ENCODE measurements at regions not wholly inside any gene's neighbourhood (a gene's known extent, or its start where the extent isn't known, plus 50 kb on each side); places are given as distances from the start of the nearest gene placed in this dataset.
"Not testable (repeated sequence)": the region's sequence is repeated elsewhere in the genome, so short reads cannot be mapped to it uniquely, and the experiment has no call there.

GRCh38 chr5:17748941-17749340 lies 114.7 kb downstream of the TAF11L14 start:
- no peak overlapping the region for H3K4me3 ChIP-seq (ENCODE audit: low read depth, low read length)
- TF ChIP-seq, protein P1, sequence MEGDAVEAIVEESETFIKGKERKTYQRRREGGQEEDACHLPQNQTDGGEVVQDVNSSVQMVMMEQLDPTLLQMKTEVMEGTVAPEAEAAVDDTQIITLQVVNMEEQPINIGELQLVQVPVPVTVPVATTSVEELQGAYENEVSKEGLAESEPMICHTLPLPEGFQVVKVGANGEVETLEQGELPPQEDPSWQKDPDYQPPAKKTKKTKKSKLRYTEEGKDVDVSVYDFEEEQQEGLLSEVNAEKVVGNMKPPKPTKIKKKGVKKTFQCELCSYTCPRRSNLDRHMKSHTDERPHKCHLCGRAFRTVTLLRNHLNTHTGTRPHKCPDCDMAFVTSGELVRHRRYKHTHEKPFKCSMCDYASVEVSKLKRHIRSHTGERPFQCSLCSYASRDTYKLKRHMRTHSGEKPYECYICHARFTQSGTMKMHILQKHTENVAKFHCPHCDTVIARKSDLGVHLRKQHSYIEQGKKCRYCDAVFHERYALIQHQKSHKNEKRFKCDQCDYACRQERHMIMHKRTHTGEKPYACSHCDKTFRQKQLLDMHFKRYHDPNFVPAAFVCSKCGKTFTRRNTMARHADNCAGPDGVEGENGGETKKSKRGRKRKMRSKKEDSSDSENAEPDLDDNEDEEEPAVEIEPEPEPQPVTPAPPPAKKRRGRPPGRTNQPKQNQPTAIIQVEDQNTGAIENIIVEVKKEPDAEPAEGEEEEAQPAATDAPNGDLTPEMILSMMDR (IDR thresholded peaks at IDR 0.05; ENCODE audit: borderline replicate concordance, insufficient read depth, low read depth, low read length), result no peak

DNA sequence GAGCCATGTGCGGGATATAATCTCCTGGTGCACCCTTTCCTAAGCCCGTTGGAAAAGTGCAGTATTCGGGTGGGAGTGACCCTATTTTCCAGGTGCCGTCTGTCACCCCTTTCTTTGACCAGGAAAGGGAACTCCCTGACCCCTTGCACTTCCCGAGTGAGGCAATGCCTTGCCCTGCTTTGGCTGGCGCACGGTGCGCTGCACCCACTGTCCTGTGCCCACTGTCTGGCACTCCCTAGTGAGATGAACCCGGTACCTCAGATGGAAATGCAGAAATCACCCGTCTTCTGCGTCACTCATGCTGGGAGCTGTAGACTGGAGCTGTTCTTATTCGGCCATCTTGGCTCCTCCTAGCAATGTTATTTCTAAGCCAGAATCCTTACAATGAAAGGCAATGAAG lies 121.1 kb downstream of the TAF11L14 start:
- not testable (repeated sequence) for H3K4me3 ChIP-seq (ENCODE audit: low read depth, low read length)

DNA sequence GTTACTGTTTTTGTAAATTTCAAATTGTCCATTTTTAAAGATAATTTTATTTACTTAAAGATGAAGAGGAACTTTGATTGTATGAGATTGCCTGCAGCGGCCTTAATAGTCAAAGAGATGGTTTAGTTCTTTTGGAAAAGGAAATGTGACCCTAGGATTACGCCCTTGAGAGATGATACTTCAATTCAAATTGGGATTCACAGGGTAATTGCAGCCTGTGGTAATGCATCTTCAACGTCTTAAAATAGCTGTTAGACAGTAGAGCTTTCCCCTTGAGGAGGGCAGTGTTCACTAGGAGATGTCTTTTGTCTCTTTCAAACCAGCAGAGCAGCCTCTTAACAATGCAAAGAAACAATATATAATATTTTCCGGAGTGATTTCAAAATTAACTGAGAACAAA lies 127.1 kb downstream of the TAF11L14 start:
- no peak overlapping the region for H3K4me3 ChIP-seq (ENCODE audit: low read depth, low read length)
- TF ChIP-seq, protein P1 (IDR thresholded peaks at IDR 0.05; ENCODE audit: borderline replicate concordance, insufficient read depth, low read depth, low read length), result no peak

GRCh38 chr5:17763301-17763700 lies 129.0 kb downstream of the TAF11L14 start:
- H3K4me3 ChIP-seq (ENCODE audit: low read depth, low read length), result no peak overlapping the region
- TF ChIP-seq, protein P1 (IDR thresholded peaks at IDR 0.05; ENCODE audit: borderline replicate concordance, insufficient read depth, low read depth, low read length), result no peak

GRCh38 chr5:17766031-17766430 lies 131.8 kb downstream of the TAF11L14 start:
- TF ChIP-seq, protein P1 (IDR thresholded peaks at IDR 0.05; ENCODE audit: borderline replicate concordance, insufficient read depth, low read depth, low read length), result no peak
- no peak overlapping the region for H3K4me3 ChIP-seq (ENCODE audit: low read depth, low read length)

- TF ChIP-seq, protein P1 (IDR thresholded peaks at IDR 0.05; ENCODE audit: borderline replicate concordance, insufficient read depth, low read depth, low read length), result no peak
- no peak overlapping the region for H3K4me3 ChIP-seq (ENCODE audit: low read depth, low read length)
Observed at GRCh38 chr5:17769277-17769676, 135.0 kb downstream of the TAF11L14 start.

DNA sequence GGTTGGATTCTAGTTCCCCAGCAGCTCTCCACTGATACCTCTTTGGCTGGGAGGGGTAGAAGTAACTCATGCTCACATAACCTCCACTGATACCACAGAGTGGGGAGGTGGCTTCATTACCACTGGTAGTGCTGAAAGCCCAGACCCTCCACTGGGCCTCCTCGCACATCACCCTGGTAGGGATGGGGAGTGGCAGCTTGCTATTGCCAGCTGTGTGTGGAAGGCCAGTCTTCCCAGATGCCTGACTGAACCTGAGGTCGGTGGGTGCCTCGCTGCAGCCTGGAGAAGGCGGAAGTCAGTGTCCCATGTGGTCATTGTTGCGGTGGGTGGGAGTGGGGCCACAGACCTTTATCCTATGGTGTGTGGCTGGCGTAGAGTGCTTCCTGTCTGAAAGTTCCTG lies 138.0 kb downstream of the TAF11L14 start:
- TF ChIP-seq, protein P1 (IDR thresholded peaks at IDR 0.05; ENCODE audit: borderline replicate concordance, insufficient read depth, low read depth, low read length), result no peak

GRCh38 chr5:17785774-17786173 lies 151.5 kb downstream of the TAF11L14 start:
- H3K4me3 ChIP-seq (ENCODE audit: low read depth, low read length), result no peak overlapping the region
- TF ChIP-seq, protein P1 (IDR thresholded peaks at IDR 0.05; ENCODE audit: borderline replicate concordance, insufficient read depth, low read depth, low read length), result no peak

More for the DNA sequence above, 138.0 kb downstream of the TAF11L14 start:
- H3K4me3 ChIP-seq (ENCODE audit: low read depth, low read length), result no peak overlapping the region

Measured in GM12875 (cell line).